Activated naive CD4-positive, alpha-beta T cell (primary cell): ENCODE measurements at regions not wholly inside any gene's neighbourhood (a gene's known extent, or its start where the extent isn't known, plus 50 kb on each side); places are given as distances from the start of the nearest gene placed in this dataset.
"Not testable (repeated sequence)": the region's sequence is repeated elsewhere in the genome, so short reads cannot be mapped to it uniquely, and the experiment has no call there.

Experiments used
- DNase-seq, 4 experiments: peaks; one replicate each; lab custom pipeline; 2025; lab: John Stamatoyannopoulos, UW

DNA sequence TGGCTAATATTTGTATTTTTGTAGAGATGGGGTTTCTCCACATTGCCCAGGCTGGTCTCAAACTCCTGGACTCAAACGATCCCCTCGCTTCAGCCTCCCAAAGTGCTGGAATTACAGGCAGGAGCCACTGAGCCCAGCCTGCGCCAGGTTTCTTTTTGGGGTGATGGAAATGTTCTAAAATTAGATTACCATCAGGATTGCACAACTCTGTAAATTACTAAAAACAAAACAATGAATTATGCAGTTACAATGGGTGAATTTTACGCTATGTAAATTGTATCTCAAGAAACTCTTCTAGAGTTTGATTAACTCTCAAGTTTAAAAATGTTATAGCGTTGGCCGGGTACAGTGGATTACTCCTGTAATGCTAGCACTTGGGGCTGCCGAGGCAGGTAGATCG lies 118.9 kb upstream of the TBL1X start:
- DNase-seq, result no peak

DNA sequence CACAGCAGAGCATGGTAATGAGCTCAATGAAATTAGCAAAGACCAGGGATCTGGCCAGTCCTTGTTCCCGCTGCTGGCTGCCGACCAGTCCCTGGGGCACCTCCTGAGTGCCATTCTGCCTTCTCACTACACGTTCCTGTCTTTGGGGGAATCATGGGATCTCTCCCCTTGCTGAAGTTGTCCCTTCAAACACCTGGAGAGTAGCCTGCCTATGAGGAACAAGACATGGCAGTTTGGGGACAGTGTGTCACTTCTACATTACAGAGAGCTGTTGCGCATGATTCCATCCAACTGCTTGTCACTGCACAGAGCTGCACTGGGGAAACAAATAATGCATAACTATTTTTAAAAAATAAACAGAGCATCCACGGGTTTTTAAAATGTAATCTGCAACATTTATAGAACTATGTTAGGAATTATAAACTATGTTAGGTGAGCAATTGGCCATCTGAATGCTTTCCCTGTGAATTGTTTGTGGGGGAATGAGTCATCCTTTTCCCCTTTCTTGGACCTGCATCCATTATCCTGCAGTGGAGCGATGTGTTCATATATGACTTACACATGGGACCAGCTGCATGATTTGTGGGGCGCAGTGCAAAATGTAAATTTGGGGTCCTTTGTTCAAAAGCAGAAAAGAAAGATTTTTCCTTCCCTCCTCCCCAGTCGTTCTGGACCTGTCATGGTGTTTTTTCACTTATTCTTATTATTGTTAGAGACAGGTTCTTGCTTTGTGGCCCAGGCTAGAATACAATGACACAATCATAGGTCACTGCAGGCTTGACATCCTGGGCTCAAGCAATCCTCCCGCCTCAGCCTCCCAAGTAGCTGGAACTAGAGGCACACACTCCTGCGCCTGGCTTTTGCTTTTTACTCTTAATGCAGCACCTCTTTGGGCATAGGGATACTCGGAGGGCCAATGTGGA lies 115.0 kb upstream of the TBL1X start:
- DNase-seq, result no peak

DNA sequence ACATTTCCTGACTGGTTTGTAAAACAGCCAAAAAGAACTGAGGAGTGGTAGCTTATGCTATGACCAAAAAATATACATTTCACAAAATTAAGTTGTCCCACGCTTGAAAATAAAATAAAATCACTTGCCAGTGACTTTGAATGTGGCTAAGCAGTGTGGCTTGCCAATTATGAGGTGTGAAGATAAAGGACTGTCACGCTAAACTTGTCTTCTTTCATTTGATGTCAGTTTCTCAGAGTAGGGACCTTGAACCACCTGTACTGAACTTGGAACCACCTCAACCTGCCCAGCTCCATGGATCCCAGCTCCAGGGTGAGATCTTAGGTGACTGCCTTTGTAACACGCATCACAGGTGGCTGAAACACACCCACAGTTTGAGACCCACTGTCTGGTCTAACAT lies 113.7 kb upstream of the TBL1X start:
- no peak for DNase-seq

DNA sequence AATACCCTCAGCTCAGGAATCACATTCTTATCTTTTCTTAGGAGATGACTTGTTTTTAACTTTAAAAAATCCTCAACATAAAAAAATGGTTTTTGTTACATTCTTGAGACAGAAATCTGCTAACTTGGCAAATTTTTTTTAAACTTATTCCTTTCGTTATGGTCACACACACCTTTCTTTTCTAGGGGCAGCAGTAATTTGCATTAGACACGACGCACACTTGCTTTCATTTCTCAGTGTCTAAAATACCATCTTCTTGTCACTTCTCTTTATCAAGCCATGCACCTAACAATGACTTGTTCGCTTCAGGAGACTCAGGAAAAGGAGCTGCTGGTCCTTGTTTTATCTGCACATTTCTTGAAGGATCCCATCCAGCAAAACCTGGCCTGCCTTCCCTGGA lies 112.6 kb upstream of the TBL1X start:
- no peak for DNase-seq

DNA sequence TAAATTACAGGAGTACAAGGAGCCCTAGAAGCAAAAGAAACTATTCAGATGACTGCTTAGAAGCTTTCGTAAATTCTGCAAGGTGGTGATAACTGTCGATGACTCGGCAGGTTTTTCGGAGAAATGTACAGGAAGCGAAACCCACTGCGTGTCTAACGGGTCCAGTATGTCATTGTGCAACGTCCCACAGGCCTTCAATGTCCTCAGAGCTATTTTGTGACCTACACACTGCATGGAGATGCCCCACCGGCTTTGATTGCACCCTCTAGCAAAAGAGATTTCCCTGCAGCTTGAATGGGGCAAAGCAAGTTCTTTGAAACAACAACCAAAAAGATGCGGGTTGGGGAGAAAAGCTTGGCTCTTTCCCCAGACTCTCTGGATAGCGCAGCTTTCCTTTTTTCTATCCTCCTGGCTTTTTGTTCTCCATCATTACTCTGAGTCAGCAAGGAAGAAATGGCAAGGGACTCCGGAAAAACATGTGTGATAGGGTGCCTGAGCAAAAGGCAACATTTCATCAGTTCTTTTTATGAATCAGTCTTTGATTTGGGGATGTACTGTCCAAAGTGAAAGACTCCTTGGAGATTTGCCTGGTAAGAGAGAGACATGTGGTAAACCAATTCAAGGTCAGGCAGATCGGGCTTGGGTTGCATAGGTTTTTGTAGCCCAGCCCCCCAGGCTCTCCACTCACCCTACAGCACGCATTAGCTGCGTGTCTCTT lies 112.0 kb upstream of the TBL1X start:
- DNase-seq, result no peak

DNA sequence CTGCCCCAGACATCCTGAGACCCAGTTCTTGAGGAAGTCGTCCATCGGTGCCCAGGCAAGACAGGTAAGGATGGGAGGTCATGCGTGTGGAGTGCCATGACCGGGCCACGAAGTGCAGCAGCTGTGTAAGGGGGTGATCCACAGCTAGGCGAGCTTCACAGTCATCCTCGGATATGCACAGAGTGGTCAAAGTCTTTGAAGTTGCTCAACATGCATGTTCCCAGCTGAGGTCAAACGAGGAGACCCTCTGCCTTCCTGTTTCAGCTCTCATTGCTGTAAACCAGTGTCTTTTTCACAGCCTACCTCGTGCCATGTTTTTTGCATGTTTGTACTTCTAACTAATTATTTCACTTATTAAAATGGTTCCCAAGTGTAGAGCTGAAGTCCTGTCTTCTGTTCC lies 109.9 kb upstream of the TBL1X start:
- no peak for DNase-seq

DNA sequence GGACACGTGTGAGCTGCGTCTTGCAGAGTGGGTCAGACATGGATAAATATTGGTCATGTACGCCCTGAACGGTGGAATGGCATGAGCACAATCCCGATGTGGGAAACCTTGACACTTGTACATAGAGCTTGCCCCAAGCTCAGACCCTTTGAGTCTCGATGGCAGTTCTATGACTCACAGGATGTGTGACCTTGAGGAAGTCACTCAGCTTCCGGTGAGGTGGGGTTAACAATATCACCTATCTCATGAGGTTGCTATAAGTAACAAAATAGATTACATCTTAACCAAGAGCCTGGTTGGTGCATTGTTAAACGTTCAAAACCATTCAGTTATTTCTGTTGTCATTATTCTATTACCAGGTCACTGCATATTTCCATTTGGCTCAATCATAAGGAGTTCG lies 109.1 kb upstream of the TBL1X start:
- DNase-seq, result no peak

DNA sequence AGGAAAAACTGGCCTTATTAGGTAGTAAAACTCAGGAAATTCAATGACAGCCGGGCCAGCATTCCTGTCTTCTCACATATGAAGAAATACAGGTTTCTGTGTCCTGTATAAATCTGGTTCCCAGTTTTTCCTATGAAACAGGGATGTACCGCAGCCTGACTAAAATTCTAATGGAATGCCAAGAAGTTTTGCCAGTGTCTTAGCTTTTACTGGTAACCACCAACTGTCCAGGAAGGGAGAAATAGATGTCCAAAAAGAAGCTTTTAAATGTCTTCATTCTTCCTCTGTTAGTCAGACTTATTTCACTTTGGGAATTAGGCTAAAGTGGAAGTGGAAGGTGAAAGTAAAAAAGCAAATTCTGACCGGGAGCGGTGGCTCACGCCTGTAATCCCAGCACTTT lies 108.0 kb upstream of the TBL1X start:
- no peak for DNase-seq

DNA sequence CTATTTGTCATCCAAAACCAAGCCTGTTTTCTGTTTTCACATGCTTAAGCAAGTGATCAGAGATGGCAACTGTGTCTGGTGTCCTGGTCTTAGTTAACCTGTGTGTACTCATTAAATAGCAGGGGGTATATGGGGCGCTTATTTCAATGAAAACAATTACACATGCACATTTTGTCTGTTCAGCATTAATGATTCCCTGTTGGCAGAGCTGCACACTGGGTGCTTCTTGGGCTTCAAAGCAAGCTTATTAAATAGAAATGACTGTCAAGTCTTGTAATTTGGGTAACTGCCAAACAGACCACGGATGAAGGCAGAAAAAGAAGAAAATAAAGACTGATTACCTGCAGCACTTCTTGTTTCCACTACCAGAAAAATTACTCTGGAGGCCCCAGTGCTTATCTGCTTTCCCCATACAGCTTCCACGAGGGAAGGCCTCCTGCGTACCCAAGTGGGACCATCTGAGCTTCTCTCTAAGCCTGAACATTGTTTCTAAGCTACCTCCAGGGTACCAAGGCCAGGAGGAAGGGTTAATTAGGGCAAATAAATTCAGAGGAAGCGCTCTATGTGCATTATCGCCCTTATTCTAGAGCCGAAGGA lies 107.2 kb upstream of the TBL1X start:
- DNase-seq, result no peak

DNA sequence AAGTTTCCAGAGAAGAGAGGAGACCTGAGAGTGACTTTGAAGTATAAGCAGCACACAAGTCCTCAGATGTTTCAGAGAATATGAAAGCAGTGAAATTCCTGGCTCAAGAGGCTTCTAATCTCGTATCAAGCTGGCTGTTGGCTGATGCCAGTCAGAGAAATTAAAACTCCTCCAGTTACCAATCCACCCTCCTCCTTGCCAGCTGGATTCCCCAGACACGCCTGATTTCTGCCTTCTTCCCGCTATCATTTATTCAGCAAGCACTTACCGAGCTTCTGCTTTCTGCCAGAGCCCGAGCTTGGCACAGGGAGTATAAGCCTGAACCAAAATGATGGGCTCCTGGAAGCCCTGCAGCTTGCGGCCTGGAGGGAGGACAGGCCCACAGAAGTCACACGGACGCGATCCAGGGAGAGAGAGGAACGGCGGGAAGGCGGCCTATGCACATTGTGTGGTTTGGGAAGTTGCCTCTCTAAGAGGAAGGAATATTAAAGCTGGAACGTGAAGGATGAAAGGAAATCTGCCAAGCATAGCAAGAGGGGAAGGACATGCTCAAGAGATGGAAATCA lies 102.4 kb upstream of the TBL1X start:
- DNase-seq, result no peak

DNA sequence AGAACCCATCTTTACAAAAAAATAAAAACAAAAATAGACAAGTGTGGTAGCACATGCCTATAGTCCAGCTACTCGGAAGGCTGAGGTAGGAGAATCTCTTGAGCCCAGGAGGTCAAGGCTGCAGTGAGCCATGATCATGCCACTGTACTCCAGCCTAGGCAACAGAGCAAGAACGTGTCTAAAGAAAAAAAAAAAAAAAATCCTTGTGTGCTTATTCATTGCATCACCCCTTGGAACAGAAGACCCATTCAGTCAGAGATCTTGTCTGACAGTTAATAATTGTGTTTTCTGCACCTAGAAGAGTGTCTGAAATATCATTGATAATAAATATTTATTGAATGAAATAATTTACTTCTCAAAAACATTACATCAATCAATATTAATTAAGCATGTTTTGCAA lies 97.4 kb upstream of the TBL1X start:
- no peak for DNase-seq

DNA sequence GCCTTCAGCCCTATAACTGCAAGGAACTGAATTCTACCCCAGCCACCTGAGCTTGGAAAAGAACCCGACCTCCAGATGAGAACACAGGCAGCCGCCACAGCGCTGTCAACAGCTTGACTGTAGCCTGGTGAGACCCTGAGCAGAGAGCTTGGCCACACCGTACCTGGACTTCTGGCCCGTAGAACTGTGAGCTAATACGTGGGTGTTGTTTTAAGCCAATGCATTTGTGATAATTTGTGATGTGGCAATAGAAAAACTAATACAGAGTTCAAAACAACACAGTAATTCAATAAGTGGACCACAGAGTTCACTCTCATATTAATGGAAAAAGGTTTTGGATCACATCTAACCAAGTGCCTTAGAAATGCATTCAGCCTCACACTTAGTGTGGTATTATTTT lies 96.6 kb upstream of the TBL1X start:
- no peak for DNase-seq

DNA sequence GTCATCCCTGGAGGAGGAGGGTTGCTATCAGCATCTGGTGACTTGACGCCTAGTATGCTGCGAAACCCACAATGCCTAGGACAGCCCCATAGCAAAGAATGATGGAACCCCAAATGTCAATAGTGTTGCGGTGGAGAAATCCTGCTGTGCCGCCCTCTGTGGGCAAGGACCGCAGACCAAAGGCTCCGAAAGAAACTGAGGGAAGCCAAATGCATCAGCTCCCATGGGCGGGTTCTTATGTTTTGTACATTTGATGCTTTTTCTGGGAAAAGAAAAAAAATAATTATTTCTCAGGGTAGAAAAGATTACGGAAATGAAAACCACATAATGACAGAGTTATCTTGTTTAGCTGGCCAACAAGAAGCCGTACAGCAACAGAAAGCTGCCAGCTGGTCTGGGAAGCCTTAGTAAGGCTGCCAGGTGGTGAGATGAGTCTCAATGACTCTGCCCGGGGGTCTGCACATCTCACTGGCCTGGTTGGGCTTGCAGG lies 95.0 kb upstream of the TBL1X start:
- no peak for DNase-seq

DNA sequence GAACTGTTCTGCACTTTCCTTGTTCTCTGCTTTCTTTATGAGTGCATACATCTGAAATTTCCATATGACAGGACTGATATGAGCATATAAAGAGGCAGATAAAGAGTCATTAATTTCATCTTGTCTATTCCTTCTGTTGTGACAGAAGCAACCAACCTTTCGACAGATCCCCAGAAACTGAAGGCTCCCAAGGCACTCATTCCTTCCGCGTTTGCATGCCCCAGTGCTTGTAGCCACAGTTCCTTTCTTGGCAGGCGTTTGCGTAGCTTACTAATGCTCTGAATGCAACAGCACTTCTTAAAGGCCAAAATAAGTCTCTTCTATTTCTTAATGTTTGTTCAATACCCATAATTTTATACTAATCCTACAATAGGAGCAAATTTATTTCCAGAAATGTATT lies 94.0 kb upstream of the TBL1X start:
- DNase-seq, result no peak

DNA sequence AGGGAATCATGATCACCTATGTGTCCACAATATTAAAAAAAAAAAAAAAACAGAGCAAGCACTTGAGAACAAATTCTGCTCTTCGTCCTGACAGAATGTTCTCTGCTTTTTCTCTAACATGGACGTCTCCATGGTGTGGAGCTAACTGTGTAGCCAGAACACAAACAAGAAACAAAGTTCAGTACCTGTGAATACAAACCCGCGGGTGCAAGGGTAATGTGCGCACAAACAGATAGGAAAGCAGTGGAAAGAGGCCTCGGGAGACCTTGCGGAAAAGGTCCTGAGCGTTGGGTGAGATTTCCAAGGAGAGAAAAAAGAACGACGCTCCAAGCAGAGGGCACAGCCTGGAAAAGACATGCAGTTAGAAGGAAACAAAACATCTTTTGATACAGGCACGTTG lies 92.0 kb upstream of the TBL1X start:
- DNase-seq, result no peak

DNA sequence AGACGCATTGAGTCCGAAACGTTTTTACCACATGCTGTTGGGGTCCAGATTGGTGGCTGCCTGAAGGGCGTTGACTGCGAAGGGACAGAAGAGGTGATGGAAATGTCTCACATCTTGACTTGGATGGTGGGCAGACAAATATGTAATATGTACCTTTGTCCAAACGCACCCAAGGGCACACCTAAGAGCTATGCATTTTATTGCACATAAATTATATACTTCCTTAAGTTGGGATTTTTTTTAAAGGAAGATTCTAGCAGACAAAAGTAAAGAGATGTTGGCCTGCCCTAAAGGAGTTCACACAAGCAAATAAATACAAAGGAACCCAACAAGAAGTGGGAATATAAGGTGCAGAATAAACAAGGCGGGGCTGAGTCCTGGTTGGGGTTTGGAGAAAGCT lies 91.1 kb upstream of the TBL1X start:
- no peak for DNase-seq

DNA sequence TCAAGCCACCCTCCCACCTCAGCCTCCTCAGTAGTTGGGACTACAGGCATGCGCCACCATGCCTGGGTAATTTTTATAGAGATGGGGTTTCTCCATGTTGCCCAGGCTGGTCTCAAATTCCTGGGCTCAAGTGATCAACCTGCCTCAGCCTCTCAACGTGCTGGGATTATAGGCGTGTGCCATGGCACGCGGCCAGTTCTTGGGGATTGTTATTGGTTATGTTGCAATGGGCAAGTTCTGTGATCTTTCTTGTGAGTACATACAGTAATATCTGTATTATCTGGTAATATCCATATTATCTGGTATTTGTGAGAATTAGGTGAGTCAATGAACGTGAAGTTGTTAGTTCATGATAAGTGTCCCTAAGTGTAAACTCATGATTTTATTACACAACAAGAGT lies 90.3 kb upstream of the TBL1X start:
- DNase-seq, result no peak

DNA sequence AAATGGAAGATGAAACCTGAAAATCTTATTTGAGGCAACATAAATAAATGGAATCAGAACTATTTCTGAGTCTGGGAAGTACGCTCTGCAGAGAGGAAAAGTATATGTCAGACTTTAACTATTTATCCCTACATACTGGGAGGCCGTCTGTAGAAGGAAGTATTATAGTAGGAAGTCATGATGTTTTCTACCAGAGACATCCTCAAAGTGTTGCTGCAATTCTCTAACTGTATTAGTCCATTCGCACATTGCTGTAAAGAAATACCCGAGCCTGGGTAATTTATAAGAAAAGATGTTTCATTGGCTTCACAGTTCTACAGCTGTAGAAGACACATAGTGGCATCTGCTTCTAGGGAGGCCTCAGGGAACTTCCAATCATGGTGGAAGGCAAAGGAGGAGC lies 88.7 kb upstream of the TBL1X start:
- DNase-seq, result no peak

DNA sequence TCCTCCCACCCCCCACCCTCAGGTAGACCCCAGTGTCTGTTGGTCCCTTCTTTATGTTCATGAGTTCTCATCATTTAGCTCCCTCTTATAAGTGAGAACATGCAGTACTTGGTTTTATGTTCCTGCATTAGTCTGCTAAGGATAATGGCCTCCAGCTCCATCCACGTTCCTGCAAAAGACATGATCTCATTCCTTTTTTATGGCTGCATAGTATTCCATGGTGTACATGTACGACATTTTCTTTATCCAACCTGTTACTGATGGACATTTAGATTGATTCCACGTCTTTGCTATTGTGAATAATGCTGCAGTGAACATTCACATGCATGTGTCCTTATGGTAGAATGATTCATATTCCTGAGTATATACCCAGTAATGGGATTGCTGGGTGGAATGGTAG lies 87.6 kb upstream of the TBL1X start:
- DNase-seq, result not testable (repeated sequence)

DNA sequence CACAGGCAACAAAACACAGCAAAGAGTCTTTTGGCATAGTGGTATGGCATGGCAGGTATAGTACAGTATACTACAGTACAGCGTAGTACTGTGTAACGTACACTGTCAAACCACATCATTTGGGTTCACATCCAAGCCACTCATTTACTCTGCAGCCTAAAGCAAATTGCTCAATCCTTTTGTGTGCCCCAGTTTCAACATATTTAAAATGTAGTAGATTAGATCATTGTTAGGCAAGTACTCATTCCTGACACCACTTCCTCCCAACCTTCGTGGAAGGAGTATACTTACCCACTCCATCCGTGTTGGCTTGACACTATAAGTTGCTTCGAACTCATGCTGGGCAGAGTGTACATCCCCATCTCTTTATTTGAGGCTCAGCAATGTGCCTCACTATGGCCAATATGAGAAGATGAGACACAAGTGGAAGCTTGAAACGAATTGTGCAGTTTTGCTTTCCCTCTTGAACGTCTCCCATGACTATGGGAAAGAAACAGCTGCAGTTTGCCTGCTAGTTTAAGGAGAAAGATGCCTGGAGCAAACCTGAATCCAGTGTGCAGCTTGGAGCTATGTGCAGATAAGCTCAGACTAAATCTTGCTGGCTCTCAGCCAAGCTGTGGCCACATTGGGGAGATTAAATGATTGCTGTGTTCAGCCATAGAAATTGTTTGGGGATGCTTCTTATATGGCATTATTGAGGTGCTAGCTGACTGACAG lies 85.7 kb upstream of the TBL1X start:
- no peak for DNase-seq

DNA sequence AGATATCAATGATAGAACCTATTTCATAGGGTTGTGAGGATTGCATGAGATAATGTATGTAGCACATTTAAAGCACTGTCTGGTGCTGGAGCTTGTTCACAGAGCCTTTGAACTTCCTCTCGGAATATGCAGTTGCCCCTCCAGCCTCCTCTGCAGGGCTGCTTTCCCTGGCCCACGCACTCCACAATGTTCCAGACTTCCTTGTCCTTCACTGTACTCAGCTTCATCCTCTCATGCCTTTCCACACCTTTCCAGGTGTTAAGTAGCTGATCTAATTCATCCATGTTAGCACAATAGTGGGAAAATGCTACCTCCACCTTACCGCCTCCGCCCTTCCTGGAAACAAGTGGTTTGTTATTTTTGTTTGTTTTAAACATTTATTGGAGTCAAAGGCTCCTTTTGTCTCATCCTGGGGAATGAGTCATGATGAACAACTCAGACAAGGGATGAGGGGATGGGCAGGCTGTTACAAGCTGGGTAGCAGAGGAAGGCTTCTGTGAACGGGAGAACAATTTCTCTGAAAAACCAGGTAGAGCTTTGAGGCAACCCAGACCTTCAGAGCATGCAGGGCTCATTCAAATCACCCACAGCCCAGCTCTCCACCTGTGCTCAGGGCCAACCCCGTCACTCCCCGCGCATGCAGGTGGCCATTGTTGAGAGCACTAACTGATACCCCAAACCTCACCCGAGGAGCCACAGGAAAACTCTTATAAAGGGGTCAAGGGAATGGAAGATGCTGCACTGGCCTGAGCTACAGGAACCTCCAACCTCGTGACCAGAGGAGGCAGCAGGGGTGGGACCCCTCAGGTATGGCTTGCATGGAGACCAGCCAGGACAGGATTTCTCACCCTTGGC lies 84.9 kb upstream of the TBL1X start:
- no peak for DNase-seq
